GM18520 (cell line): ENCODE measurements at regions not wholly inside any gene's neighbourhood (a gene's known extent, or its start where the extent isn't known, plus 50 kb on each side); places are given as distances from the start of the nearest gene placed in this dataset.
"Not testable (repeated sequence)": the region's sequence is repeated elsewhere in the genome, so short reads cannot be mapped to it uniquely, and the experiment has no call there.

Source experiments
- ATAC-seq: cut with Tn5 transposase; IDR thresholded peaks from one replicate; pipeline ENCODE4 v1.9.1; 2021; ENCODE audit not compliant: unreplicated experiment

DNA sequence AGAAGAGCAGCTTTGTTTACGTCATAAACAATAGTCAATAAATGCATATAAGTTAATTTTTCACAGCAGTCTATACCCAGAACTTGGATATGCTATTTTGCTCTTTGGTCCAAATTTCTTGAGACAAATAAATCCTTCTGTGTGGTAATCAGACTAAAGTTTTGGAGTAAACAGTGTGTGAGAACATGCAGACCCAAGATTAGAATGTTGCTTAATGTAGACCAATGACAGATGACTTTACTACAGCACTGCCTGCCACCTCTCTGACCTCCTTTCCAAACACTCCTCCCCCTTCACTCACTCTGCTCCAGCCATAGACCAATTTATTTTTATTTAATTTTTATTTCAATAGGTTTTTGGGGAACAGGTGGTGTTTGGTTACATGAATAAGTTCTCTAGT is 115.3 kb upstream of the TANK start:
- no peak for ATAC-seq

DNA sequence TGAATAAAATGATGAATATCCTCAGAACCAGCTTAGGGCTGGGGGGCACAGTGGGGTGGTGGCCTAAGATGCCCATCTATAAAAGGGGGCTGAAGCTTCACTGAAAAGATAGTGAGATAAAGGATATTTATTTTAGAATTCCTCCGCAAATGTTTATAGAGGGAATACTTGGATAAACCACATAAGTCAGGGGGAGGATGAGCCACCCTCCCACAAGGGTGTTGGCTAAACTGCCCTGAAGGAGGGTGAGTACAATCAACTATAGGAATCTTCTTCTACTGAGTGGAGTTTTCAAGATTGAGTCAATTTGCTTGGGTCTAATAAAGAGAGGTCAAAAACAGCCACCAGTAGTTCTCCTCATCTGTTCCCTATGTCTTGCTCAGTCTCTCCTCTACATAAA is 114.5 kb upstream of the TANK start:
- no peak for ATAC-seq

DNA sequence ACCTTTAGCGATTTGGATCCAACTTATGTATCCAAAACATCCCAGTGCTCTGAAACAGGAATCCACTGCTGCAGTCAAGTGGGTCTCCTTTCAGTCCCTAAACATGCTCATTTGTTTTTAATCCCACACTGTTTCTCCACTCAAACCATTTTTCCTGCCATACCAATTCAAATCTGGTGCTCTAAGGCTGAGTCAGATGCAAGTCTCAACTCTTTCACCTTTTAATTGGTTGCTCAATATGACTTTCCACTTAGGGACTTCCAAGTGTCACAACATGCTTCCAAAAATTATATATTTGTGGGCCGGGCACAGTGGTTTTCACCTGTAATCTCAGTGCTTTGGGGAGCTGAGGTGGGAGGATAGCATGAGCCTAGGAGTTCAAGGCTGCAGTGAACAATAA is 113.4 kb upstream of the TANK start:
- no peak for ATAC-seq

DNA sequence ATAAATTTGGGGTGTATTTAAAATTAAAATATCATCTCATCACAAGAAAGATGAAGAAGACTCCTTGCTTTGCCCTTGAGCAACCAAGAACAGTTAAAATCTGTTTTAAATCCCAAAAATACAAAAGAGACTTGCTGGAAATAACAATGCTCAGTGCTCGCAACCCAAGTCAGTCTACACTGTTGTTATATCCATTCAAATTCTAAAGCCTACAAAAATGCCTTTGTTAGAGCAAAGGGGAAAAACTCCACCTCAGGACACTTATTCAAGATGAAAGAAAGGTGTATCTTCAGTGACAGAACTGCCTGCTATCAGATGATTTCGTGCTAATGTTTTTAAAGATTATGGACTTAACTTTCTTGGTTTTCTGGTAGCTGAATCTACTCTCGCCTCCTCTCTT is 111.9 kb upstream of the TANK start:
- ATAC-seq: no peak

DNA sequence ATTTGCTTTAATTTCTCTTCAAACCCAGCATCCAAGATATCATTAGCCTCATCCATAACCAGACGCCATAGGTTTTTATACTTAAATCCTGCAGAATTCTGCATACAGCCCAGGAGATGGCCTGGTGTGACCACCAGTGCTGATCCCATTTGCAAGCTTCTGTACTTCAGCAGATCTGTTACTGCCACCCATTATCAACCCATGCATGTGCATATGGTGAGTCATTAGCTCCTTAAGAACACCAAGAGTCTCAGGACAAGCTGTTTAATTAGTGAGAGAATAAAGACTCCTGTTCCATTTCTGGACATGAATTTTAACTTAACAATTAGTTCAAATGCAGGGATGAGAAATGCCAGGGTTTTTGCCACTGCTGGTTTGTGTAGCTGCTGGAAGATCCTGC is 110.7 kb upstream of the TANK start:
- ATAC-seq: no peak

DNA sequence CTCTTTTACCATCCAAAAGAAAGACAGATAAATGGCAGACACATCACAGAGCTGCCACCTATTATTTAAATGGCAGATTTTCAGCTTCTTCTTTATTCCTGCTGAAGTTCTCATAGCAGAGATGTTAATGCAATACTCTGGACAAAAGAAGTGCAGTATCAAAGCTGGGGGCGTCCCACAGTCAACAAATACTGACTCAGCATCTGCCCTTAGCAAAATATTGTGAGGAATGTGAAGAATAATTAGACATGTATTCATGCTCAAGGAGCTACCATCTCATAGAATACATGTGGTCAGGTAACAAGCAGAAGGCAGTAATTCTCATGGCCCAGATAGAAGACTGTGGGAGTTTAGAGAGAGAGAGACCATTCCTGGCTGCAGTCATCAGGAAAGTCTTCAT is 108.0 kb upstream of the TANK start:
- no peak for ATAC-seq

DNA sequence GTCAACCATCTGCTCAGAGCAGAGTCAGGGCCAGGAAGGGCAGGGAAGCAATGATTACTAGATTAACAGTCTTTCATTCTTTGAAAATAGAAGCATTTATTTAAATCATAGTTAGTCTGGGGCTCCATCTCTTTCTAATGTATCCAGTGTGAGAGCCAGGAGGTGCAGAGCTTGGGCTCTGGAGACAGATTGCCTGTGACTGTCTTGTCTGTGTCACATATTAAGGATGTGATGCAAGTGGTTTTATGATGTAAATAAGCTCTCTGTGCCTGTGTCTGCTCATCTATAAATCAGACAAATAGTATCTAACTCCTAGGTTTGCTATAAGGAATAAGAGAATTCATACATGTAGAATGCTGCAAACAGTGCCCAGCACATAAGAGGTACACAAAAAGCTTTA is 104.9 kb upstream of the TANK start:
- no peak for ATAC-seq

DNA sequence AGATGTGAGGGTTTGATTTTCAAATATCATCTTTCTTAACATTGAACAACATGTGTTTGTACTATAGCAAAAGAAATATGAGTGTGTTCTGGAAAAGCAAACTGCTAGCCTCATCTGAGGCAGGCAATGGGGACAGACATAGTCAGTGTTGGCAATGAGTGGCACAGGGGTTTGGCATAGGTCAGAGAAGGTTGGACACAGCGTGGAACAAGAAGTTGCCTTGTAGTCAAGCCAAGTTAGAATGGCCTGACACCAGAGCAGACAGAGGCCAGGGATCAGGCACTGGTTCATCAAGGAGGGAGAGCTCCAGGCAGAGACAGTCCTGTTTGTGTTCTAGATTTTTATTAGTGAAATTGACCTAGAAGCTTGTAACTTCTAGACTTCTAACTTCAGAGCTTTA is 100.8 kb upstream of the TANK start:
- no peak for ATAC-seq

DNA sequence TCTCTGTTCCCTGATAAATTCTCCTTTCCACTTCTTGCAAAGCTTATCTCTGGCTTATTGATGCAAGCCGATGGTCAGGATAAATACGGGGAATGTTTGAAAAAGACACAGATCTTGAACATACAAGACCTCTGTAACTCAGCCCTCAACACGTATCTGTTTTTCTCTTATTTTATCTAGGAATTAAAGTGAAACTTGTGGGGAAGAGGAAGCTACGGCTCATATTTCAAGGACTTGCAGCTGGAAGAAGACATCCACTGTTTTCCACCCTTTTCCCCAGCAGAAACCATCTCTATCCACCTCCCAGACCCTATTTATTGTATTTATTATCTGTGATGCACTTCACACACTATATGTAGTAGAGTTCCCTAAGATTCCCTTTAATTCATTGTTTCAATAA is 98.4 kb upstream of the TANK start:
- no peak for ATAC-seq

DNA sequence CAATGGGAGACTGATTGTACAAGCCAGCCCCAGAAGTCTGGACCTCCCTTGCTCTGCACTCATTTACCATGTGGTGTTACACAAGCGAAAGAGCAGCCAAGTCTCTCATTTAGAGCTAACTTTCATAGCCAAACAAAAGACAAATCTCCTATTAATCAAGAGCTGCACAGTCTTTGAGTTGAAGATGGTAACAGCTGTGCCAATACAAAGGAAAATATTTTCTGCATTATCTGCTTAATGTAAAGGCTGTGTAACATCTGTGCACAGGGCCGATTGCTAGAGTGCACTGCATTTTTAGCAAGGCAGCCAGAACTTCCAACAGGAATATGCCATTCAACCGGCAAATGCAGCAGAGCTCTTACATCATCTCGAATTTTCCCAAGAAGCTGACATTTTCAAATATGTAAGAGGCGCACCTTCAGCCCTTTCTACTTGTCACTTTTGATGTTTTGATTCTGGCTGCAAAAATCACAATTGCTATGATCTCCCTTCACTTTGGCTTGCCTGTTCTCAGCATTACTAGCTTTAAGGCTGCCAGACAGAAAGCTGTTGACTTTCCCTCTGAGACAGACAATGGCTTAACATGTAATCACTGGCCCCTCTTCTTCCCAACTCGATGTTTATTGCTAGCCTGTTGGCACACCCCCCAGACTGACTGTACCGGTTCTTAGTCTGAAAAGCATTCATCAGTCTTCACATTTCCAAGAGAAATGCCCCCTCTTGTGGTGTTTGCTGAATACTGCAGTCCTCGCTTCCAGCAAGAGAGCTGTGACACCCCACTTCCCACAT is 96.9 kb upstream of the TANK start:
- ATAC-seq: peak; percentile 76

DNA sequence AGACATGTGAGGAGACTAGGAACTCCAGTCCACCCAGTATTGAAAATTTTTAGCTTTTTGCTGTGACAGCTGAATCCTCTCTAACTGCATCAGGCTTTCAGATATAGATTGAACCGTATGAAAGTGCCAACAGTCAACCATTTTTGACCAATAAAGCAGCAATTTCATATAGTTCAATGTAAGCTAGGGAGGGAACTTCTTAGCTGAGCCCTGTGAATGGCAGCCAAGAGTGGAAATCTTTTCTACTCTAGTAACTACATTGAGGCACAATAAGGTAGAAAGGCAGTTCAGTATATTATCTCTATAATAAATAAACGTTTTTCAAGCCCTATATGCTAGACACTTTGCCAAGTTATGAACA is 96.3 kb upstream of the TANK start:
- ATAC-seq: peak; percentile 7

DNA sequence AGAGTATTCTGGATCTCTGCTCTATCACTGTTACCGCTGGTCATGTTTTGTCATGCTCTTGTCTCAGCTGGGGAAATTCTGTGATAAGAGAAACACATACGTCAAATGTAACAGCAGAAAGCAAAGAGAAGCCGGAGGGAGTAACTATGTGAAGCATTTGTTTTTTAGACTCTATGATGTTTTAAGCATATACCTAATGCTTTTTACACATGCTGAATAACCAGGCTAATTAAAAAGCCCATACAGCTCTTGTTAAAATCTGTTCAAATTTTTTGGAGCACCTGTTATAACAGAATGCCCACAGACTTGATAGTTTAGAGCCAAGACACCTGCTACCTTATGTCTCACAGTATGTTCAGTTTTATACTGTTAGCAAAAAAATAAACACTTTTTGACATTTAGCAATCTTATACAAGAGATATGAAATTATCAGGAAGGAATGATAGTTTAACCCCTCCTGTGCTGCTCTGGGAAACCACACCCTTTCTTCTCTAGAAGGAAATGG is 92.3 kb upstream of the TANK start:
- ATAC-seq: no peak

DNA sequence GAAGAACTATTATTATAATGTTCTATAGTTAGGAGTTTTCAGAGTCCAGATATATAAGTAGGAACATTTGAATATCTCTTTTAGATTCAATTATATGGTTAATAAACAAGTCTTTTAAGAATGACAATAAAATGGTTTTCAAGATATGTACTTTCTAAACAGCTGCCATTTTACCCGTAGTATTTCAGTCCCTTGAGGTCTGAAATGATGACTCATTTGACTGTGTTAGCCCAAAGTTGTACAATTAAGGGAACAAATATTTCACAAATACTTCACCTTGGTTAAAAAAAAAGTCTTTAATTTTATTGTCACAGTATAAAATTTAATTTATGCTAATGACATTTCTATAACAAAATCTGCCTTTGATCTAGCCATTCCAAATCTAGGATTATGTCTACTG is 91.6 kb upstream of the TANK start:
- no peak for ATAC-seq

DNA sequence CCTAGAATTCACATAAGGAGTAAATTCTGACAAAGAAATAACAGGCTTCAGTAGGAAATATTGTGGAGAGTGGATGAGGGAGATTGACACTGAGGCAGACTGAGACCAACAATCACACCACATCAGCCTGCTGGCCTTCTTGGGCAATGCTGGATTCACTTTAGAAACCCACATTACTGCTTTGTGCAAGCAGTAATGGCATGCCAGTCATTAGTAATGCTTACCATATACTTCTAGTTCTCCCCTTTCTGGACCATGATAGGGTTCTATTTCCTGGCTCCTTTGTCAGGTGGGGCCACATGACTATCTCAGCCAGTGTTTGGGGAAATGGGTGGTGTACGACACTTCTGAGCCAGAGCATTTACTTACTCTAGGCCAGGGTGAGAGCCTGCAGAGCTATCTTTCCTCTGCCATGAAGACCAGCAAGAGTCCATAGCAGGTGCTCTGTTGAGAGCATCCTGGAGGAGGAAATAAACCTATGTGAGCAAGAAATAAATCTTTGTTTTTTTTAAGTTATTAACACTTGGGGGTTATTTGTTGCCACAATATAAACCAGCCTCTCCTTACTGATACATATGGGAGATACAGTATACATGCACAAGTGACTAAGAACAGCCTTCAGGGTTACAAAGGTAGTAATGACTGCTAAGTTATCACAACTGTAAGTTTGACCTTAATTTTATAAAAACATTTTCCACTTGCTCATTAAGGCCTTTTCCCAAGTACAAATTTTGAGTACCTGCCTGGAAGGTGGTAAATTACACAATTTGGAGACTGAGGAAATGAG is 89.3 kb upstream of the TANK start:
- ATAC-seq: no peak

DNA sequence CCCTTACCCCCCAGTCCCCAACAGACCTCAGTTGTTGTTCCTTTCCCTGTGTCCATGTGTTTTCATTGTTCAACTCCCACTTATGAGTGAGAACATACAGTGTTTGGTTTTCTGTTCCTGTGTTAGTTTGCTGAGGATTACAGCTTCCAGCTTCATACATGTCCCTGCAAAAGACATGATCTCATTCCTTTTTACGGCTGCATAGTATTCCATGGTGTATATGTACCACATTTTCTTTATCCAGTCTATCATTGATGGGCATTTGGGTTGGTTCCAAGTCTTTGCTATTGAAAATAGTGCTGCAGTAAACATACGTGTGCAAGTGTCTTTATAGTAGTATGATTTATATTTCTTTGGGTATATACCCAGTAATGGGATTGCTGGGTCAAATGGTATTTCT is 87.8 kb upstream of the TANK start:
- ATAC-seq: not testable (repeated sequence)

DNA sequence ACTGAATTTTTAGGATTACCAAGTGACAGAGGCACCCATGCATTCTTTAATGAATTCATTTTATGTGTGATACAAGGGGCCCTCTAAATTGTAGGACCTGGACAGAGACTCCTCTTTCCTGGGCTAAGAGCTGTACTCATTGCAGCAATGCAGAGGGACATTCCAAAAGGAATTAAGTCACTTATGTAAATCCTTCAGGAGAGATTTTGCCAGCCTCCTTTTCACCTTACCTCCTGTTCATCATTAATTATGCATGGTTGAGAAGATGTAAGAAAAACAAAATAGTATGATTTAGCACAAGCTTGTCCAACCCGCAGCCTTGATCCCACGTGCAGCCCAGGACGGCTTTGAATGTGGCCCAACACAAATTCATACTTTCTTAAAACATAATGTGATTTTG is 84.5 kb upstream of the TANK start:
- ATAC-seq: no peak

DNA sequence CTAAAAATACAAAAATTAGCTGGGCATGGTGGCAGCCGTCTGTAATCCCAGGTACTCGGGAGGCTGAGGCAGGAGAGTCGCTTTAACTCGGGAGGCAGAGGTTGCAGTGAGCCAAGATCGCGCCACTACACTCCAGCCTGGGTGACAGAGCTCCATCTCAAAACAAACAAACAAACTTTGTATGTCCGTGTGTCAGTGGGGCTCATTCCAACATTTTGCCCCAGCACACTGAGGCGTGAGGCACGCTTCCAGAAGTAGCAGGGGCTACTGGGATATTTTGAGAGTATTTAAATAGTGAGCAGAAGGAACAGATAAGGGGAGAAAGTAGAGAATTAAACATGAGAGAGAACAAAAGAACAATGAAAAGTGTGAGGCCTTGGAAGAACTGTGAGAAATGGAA is 83.3 kb upstream of the TANK start:
- no peak for ATAC-seq

DNA sequence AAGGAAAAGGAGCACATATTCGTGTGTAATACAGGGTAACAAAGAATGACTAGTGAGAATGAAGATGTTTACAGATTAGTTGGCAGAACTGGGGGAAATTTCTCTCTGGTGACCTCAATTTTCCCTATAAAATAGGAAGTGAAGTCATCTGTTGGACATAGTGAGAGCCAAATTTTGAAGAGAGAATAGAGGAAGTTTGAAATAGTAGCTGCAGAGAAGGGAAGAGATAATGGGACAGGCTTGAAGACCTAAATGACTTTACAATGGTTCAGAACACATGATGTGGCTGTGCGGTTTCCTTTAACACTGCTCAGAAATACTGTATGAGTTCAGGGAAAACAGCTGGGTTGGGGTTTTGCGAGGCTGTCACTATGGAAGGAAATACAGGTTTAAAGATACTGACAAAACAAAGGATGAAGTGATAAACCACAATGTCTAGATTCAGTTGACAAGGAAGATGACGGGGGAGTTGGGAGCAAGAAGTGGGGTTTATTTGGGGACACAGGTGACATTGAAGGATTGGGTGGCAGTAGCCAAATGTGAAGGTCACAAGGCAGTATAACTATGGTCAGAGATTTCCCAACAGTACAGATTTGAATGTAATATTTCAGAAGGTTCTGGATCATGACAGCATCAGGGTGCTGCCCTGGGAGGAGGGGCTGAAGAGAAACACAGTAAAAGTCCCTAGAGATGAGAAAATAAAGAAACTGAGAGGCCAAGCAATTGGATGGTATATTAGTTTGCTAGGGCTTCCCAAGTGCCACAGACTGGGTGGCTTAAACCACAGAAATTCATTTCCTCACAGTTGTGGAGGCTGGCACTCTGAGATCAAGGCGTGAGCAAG is 82.6 kb upstream of the TANK start:
- peak; percentile 74 for ATAC-seq

DNA sequence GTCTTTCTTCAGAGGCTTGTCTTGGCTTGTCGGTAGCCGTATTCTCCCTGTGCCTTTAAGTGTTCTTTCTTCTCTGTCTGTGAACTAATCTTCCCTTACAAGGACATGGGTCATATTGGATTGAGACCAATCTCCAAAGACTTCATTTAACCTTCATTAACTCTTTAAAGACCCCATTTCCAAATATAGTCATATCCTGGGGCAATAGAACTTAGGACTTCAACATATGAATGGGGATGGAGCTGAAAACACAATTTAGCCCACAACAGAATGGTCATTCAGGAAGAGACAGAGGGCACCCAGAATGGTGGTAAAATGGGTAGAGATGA is 82.1 kb upstream of the TANK start:
- no peak for ATAC-seq

DNA sequence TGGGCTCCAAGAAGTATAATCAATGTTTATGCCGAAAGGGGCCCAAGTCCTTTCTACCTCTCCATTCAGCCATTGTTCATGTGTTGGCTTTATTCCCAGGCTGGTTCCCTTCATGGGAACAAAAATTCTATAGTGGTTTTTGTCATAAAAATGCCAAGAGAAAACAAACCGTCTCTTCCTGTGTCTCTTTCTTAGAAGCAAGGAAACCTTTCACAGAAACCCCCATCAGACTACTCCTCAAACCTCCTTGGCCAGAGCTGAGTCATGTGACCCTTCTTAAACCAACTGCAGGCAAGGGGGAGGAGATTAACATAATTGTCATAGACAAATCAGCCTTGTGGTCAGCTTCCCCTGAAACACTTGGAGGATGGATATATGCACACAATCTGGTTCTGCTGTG is 75.1 kb upstream of the TANK start:
- no peak for ATAC-seq

DNA sequence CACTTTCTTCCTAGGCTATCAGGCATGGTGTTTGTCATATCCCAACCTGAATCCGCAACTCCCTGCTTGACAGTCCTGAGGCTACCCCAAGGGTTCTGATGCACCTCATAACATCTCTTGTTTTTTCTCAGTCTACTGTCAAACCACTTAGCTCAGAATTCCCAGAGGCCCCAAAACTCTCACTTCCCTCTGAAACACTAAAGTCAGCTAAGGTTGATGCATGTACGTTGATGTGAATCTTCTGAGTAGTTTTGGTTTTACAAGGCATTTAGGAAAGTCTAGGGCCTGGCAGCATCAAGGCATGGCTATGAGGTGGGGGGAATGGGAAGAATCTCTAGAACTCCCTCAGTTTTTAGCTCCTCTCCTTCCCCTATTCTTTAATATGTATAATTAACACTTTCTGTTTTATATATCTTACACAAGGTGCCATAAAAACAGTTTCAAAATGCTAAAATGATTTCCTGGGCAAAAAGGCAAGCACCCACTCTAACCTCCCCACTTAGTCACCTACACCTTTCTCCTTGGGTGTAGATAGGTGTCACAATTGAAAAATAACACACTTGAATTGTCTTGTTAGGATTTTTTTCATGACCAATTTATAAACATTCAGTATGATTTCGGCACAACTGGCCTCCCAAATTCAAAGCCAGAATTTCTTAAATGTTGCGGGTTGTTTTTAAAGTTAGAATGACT is 71.4 kb upstream of the TANK start:
- peak; percentile 75 for ATAC-seq
